ENCODE measurements at regions not wholly inside any gene's neighbourhood (a gene's known extent, or its start where the extent isn't known, plus 50 kb on each side); places are given as distances from the start of the nearest gene placed in this dataset.
A peak's percentile ranks its signal among the peaks of the same experiment; 100 is the strongest.
"Not testable (repeated sequence)": the region's sequence is repeated elsewhere in the genome, so short reads cannot be mapped to it uniquely, and the experiment has no call there.

GRCh38 chr11:93902921-93903320 lies 52.5 kb upstream of the VSTM5 start:
- no peaks in the 10 kb centered on the region for H3K36me3 Mint-ChIP-seq (ENCODE audit: low read depth)
- H3K4me1 Mint-ChIP-seq (ENCODE audit: low read depth), result no peaks in the 10 kb centered on the region
- CTCF ChIA-PET, result no interaction called here
- no peak overlapping the region for H3K27ac Mint-ChIP-seq
- peaks cover 7% of the 10 kb centered on the region for H3K27me3 Mint-ChIP-seq (ENCODE audit: low read depth)
- H3K4me3 Mint-ChIP-seq, result no peak overlapping the region
- H3K9me3 Mint-ChIP-seq, result no peaks in the 10 kb centered on the region
- DNase-seq, result no peak
- intact Hi-C loops (cut with micrococcal nuclease), result no loop called here

GRCh38 chr11:93903989-93904388 lies 53.6 kb upstream of the VSTM5 start:
- peaks cover 1% of the 10 kb centered on the region for H3K27me3 Mint-ChIP-seq (ENCODE audit: low read depth)
- DNase-seq, result no peak
- no peaks in the 10 kb centered on the region for H3K4me1 Mint-ChIP-seq (ENCODE audit: low read depth)
- H3K4me3 Mint-ChIP-seq, result no peak overlapping the region
- H3K9me3 Mint-ChIP-seq, result no peaks in the 10 kb centered on the region
- CTCF ChIA-PET, result no interaction called here
- intact Hi-C loops (cut with micrococcal nuclease), result no loop called here
- H3K27ac Mint-ChIP-seq, result no peak overlapping the region
- no peaks in the 10 kb centered on the region for H3K36me3 Mint-ChIP-seq (ENCODE audit: low read depth)

GRCh38 chr11:93904716-93905115 lies 54.3 kb upstream of the VSTM5 start:
- Mint-ChIP-seq H3K27me3 (ENCODE audit: low read depth) (no peaks in the 10 kb centered on the region), H3K4me1 (ENCODE audit: low read depth) (no peaks in the 10 kb centered on the region), H3K36me3 (ENCODE audit: low read depth) (no peaks in the 10 kb centered on the region), H3K9me3 (no peaks in the 10 kb centered on the region), H3K27ac (no peak overlapping the region), H3K4me3 (no peak overlapping the region)
- CTCF ChIA-PET, result interaction anchor here (1.6 kb wide), 1 partner anchor 9 kb away, joined by 6 read pairs; no protein-coding TSS in a partner anchor
- DNase-seq, result no peak
- intact Hi-C loops (cut with micrococcal nuclease), result no loop called here

GRCh38 chr11:93905384-93905783 lies 55.0 kb upstream of the VSTM5 start:
- Mint-ChIP-seq H3K36me3 (ENCODE audit: low read depth) (no peaks in the 10 kb centered on the region), H3K4me1 (ENCODE audit: low read depth) (no peaks in the 10 kb centered on the region), H3K27ac (no peak overlapping the region), H3K27me3 (ENCODE audit: low read depth) (no peaks in the 10 kb centered on the region), H3K4me3 (no peak overlapping the region), H3K9me3 (no peaks in the 10 kb centered on the region)
- CTCF ChIA-PET, result interaction anchor here (1.6 kb wide), 1 partner anchor 10 kb away, joined by 6 read pairs; no protein-coding TSS in a partner anchor
- DNase-seq, result no peak
- intact Hi-C loops (cut with micrococcal nuclease), result no loop called here

GRCh38 chr11:93906486-93906885 lies 56.1 kb upstream of the VSTM5 start:
- no peaks in the 10 kb centered on the region for H3K4me1 Mint-ChIP-seq (ENCODE audit: low read depth)
- CTCF ChIA-PET, result no interaction called here
- no peaks in the 10 kb centered on the region for H3K9me3 Mint-ChIP-seq
- DNase-seq, result no peak
- intact Hi-C loops (cut with micrococcal nuclease), result no loop called here
- no peaks in the 10 kb centered on the region for H3K36me3 Mint-ChIP-seq (ENCODE audit: low read depth)
- H3K27me3 Mint-ChIP-seq (ENCODE audit: low read depth), result no peaks in the 10 kb centered on the region
- H3K27ac Mint-ChIP-seq, result no peak overlapping the region
- no peak overlapping the region for H3K4me3 Mint-ChIP-seq

- no peak for DNase-seq
- no peaks in the 10 kb centered on the region for H3K36me3 Mint-ChIP-seq (ENCODE audit: low read depth)
- no peaks in the 10 kb centered on the region for H3K27me3 Mint-ChIP-seq (ENCODE audit: low read depth)
- H3K27ac Mint-ChIP-seq, result no peak overlapping the region
- no peaks in the 10 kb centered on the region for H3K4me1 Mint-ChIP-seq (ENCODE audit: low read depth)
- intact Hi-C loops (cut with micrococcal nuclease), result no loop called here
- no peak overlapping the region for H3K4me3 Mint-ChIP-seq
- CTCF ChIA-PET, result no interaction called here
- H3K9me3 Mint-ChIP-seq, result no peaks in the 10 kb centered on the region
Measured at GRCh38 chr11:93907901-93908300, 57.5 kb upstream of the VSTM5 start.

GRCh38 chr11:93908689-93909088 lies 58.3 kb upstream of the VSTM5 start:
- no peak for DNase-seq
- Mint-ChIP-seq H3K9me3 (no peaks in the 10 kb centered on the region), H3K4me3 (no peak overlapping the region), H3K27me3 (ENCODE audit: low read depth) (no peaks in the 10 kb centered on the region), H3K4me1 (ENCODE audit: low read depth) (no peaks in the 10 kb centered on the region), H3K36me3 (ENCODE audit: low read depth) (no peaks in the 10 kb centered on the region), H3K27ac (no peak overlapping the region)
- intact Hi-C loops (cut with micrococcal nuclease), result no loop called here
- CTCF ChIA-PET, result no interaction called here

- CTCF ChIA-PET, result no interaction called here
- Mint-ChIP-seq H3K4me1 (ENCODE audit: low read depth) (no peaks in the 10 kb centered on the region), H3K36me3 (ENCODE audit: low read depth) (no peaks in the 10 kb centered on the region), H3K4me3 (no peak overlapping the region), H3K27ac (no peak overlapping the region), H3K9me3 (no peaks in the 10 kb centered on the region), H3K27me3 (ENCODE audit: low read depth) (peaks cover 31% of the 10 kb centered on the region)
- intact Hi-C loops (cut with micrococcal nuclease), result no loop called here
- no peak for DNase-seq
Measured at GRCh38 chr11:93917673-93918072, 67.3 kb upstream of the VSTM5 start.

- peak; percentile 45 for DNase-seq
- intact Hi-C loops (cut with micrococcal nuclease), result loop anchor here (1.0 kb wide), 1 partner anchor 582 kb away; no protein-coding TSS in a partner anchor
- Mint-ChIP-seq H3K36me3 (ENCODE audit: low read depth) (no peaks in the 10 kb centered on the region), H3K4me3 (no peak overlapping the region), H3K27me3 (ENCODE audit: low read depth) (peaks cover 39% of the 10 kb centered on the region), H3K4me1 (ENCODE audit: low read depth) (no peaks in the 10 kb centered on the region), H3K9me3 (peaks cover 5% of the 10 kb centered on the region), H3K27ac (no peak overlapping the region)
- CTCF ChIA-PET, result interaction anchor here (1.0 kb wide), 1 partner anchor 262 kb away, joined by 3 read pairs; no protein-coding TSS in a partner anchor
Measured at GRCh38 chr11:93921695-93922468, 71.5 kb upstream of the VSTM5 start.

GRCh38 chr11:93922830-93923229 lies 72.4 kb upstream of the VSTM5 start:
- intact Hi-C loops (cut with micrococcal nuclease), result no loop called here
- CTCF ChIA-PET, result no interaction called here
- DNase-seq, result no peak
- peaks cover 33% of the 10 kb centered on the region for H3K27me3 Mint-ChIP-seq (ENCODE audit: low read depth)
- H3K36me3 Mint-ChIP-seq (ENCODE audit: low read depth), result no peaks in the 10 kb centered on the region
- H3K4me1 Mint-ChIP-seq (ENCODE audit: low read depth), result no peaks in the 10 kb centered on the region
- H3K4me3 Mint-ChIP-seq, result no peak overlapping the region
- peaks cover 5% of the 10 kb centered on the region for H3K9me3 Mint-ChIP-seq
- H3K27ac Mint-ChIP-seq, result no peak overlapping the region

GRCh38 chr11:93926099-93926498 lies 75.7 kb upstream of the VSTM5 start:
- CTCF ChIA-PET; H3K4me1 Mint-ChIP-seq (ENCODE audit: low read depth); H3K36me3 Mint-ChIP-seq (ENCODE audit: low read depth); DNase-seq; intact Hi-C loops (cut with micrococcal nuclease); H3K4me3 Mint-ChIP-seq; H3K9me3 Mint-ChIP-seq; H3K27ac Mint-ChIP-seq: not testable (repeated sequence)
- peaks cover 20% of the 10 kb centered on the region for H3K27me3 Mint-ChIP-seq (ENCODE audit: low read depth)

- DNase-seq, result no peak
- Mint-ChIP-seq H3K4me3 (no peak overlapping the region), H3K27me3 (ENCODE audit: low read depth) (no peaks in the 10 kb centered on the region), H3K36me3 (ENCODE audit: low read depth) (no peaks in the 10 kb centered on the region), H3K9me3 (peaks cover 4% of the 10 kb centered on the region), H3K27ac (no peak overlapping the region), H3K4me1 (ENCODE audit: low read depth) (no peaks in the 10 kb centered on the region)
- CTCF ChIA-PET, result interaction anchor here (0.6 kb wide), 1 partner anchor 513 kb away, joined by 3 read pairs; no protein-coding TSS in a partner anchor
- intact Hi-C loops (cut with micrococcal nuclease), result no loop called here
Measured at GRCh38 chr11:93929407-93929806, 79.0 kb upstream of the VSTM5 start.

GRCh38 chr11:93933230-93933629 lies 82.8 kb upstream of the VSTM5 start:
- peaks cover 2% of the 10 kb centered on the region for H3K27me3 Mint-ChIP-seq (ENCODE audit: low read depth)
- no peak overlapping the region for H3K4me3 Mint-ChIP-seq
- H3K27ac Mint-ChIP-seq, result no peak overlapping the region
- intact Hi-C loops (cut with micrococcal nuclease), result no loop called here
- no peaks in the 10 kb centered on the region for H3K4me1 Mint-ChIP-seq (ENCODE audit: low read depth)
- H3K9me3 Mint-ChIP-seq, result peaks cover 4% of the 10 kb centered on the region
- CTCF ChIA-PET, result no interaction called here
- H3K36me3 Mint-ChIP-seq (ENCODE audit: low read depth), result no peaks in the 10 kb centered on the region
- no peak for DNase-seq

All from activated naive CD4-positive, alpha-beta T cell treated with anti-CD3 and anti-CD28 coated beads for 36 hours (primary cell).